ENCODE measurements at regions not wholly inside any gene's neighbourhood (a gene's known extent, or its start where the extent isn't known, plus 50 kb on each side); places are given as distances from the start of the nearest gene placed in this dataset.
"Not testable (repeated sequence)": the region's sequence is repeated elsewhere in the genome, so short reads cannot be mapped to it uniquely, and the experiment has no call there.

GRCh38 chr4:84312426-84313012 is 186.6 kb downstream of the NKX6-1 start:
- DNase-seq, result no peak
- TF ChIP-seq CTCF (IDR thresholded peaks at IDR 0.05), result no peak
- ChIA-PET CTCF (no interaction called here), POLR2A (no interaction called here)
- H3K4me1 Mint-ChIP-seq (ENCODE audit: low read depth), result no peaks in the 10 kb centered on the region
- H3K27ac Mint-ChIP-seq, result no peak overlapping the region
- no peaks in the 10 kb centered on the region for H3K27me3 Mint-ChIP-seq
- no peaks in the 10 kb centered on the region for H3K36me3 Mint-ChIP-seq (ENCODE audit: low read depth)
- intact Hi-C loops (cut with DNase I, micrococcal nuclease), result no loop called here
- Histone ChIP-seq H3K9me3 (ENCODE audit: control insufficient read depth in 1 of 2, insufficient read depth in 1 of 2, low read length in 2 of 2) (peaks cover 0 to 3% of the 10 kb centered on the region in 2 experiments), H3K4me1 (ENCODE audit: insufficient read depth, low read length) (no peaks in the 10 kb centered on the region), H3K36me3 (ENCODE audit: insufficient read depth, low read length) (no peaks in the 10 kb centered on the region), H3K4me3 (ENCODE audit: low read length) (no peak overlapping the region), H3K27me3 (ENCODE audit: control insufficient read depth in 1 of 2, insufficient read depth in 2 of 2, low read length in 2 of 2) (no peaks in the 10 kb centered on the region), H3K27ac (ENCODE audit: low read depth in 1 of 2, low read length in 2 of 2) (no peak overlapping the region)
- no peak overlapping the region for H3K4me3 Mint-ChIP-seq
- peaks cover 2% of the 10 kb centered on the region for H3K9me3 Mint-ChIP-seq
- no peak for ATAC-seq (ENCODE audit: poor library complexity)

GRCh38 chr4:84309191-84309590 is 189.9 kb downstream of the NKX6-1 start:
- Histone ChIP-seq H3K27me3 (ENCODE audit: control insufficient read depth in 1 of 2, insufficient read depth in 2 of 2, low read length in 2 of 2) (no peaks in the 10 kb centered on the region), H3K9me3 (ENCODE audit: control insufficient read depth in 1 of 2, insufficient read depth in 1 of 2, low read length in 2 of 2) (peaks cover 0 to 3% of the 10 kb centered on the region in 2 experiments), H3K27ac (ENCODE audit: low read depth in 1 of 2, low read length in 2 of 2) (no peak overlapping the region), H3K4me3 (ENCODE audit: low read length) (no peak overlapping the region), H3K4me1 (ENCODE audit: insufficient read depth, low read length) (no peaks in the 10 kb centered on the region), H3K36me3 (ENCODE audit: insufficient read depth, low read length) (no peaks in the 10 kb centered on the region)
- TF ChIP-seq CTCF (IDR thresholded peaks at IDR 0.05), result no peak
- ChIA-PET POLR2A (no interaction called here), CTCF (no interaction called here)
- H3K4me3 Mint-ChIP-seq, result no peak overlapping the region
- DNase-seq (no peak), ATAC-seq (ENCODE audit: poor library complexity) (no peak)
- intact Hi-C loops (cut with DNase I, micrococcal nuclease), result no loop called here
- H3K9me3 Mint-ChIP-seq, result peaks cover 2% of the 10 kb centered on the region
- no peaks in the 10 kb centered on the region for H3K36me3 Mint-ChIP-seq (ENCODE audit: low read depth)
- H3K4me1 Mint-ChIP-seq (ENCODE audit: low read depth), result no peaks in the 10 kb centered on the region
- H3K27me3 Mint-ChIP-seq, result no peaks in the 10 kb centered on the region
- no peak overlapping the region for H3K27ac Mint-ChIP-seq

- POLR2A ChIA-PET, result not testable (repeated sequence)
Observed at GRCh38 chr4:84298719-84299254, 200.3 kb downstream of the NKX6-1 start.

More at GRCh38 chr4:84298719-84299254, 200.3 kb downstream of the NKX6-1 start:
- CTCF ChIA-PET; H3K9me3 ChIP-seq (ENCODE audit: control insufficient read depth in 1 of 2, insufficient read depth in 1 of 2, low read length in 2 of 2); ATAC-seq (ENCODE audit: poor library complexity); H3K36me3 ChIP-seq (ENCODE audit: insufficient read depth, low read length); H3K4me3 Mint-ChIP-seq; H3K27ac ChIP-seq (ENCODE audit: low read depth in 1 of 2, low read length in 2 of 2); intact Hi-C loops (cut with DNase I, micrococcal nuclease); H3K27me3 Mint-ChIP-seq; DNase-seq; H3K4me1 Mint-ChIP-seq (ENCODE audit: low read depth); H3K4me3 ChIP-seq (ENCODE audit: low read length); H3K4me1 ChIP-seq (ENCODE audit: insufficient read depth, low read length); H3K27ac Mint-ChIP-seq; H3K36me3 Mint-ChIP-seq (ENCODE audit: low read depth); H3K9me3 Mint-ChIP-seq; H3K27me3 ChIP-seq (ENCODE audit: control insufficient read depth in 1 of 2, insufficient read depth in 2 of 2, low read length in 2 of 2): not testable (repeated sequence)
